Suppressor macrophage treated with lipopolysaccharide for 1 hour (primary cell): ENCODE measurements at regions not wholly inside any gene's neighbourhood (a gene's known extent, or its start where the extent isn't known, plus 50 kb on each side); places are given as distances from the start of the nearest gene placed in this dataset.
"Not testable (repeated sequence)": the region's sequence is repeated elsewhere in the genome, so short reads cannot be mapped to it uniquely, and the experiment has no call there.

Experiments used
- DNase-seq, 3 donors: peaks; one replicate each; pipeline ENCODE4 v3.0.0-alpha.2; 2020 to 2022

GRCh38 chr3:84275532-84275931 lies 683.3 kb upstream of the CADM2 start:
- no peak for DNase-seq

- no peak for DNase-seq
Observed at GRCh38 chr3:84277562-84278224, 681.1 kb upstream of the CADM2 start.

GRCh38 chr3:84292128-84292527 lies 666.7 kb upstream of the CADM2 start:
- DNase-seq = no peak

GRCh38 chr3:84299329-84299728 lies 659.5 kb upstream of the CADM2 start:
- no peak for DNase-seq

GRCh38 chr3:84304214-84304613 lies 654.6 kb upstream of the CADM2 start:
- DNase-seq = no peak

- no peak for DNase-seq
Observed at GRCh38 chr3:84307339-84307738, 651.5 kb upstream of the CADM2 start.

- no peak for DNase-seq
Observed at GRCh38 chr3:84308379-84308778, 650.4 kb upstream of the CADM2 start.

GRCh38 chr3:84318273-84318809 lies 640.4 kb upstream of the CADM2 start:
- no peak for DNase-seq

GRCh38 chr3:84365563-84366278 lies 593.1 kb upstream of the CADM2 start:
- not testable (repeated sequence) for DNase-seq
